CD4-positive, alpha-beta T cell (primary cell): ENCODE measurements at regions not wholly inside any gene's neighbourhood (a gene's known extent, or its start where the extent isn't known, plus 50 kb on each side); places are given as distances from the start of the nearest gene placed in this dataset.

Experiments
- ATAC-seq: fragments of 200-7000 bp; cut with Tn5 transposase; one replicate; pipeline ENCODE4 v1.10.0; 2022; ENCODE audit warnings: mild to moderate bottlenecking; ENCODE audit not compliant: poor library complexity
- CTCF ChIA-PET: fragments of 350-600 bp; sonication (Branson Sonifier 250); formaldehyde crosslinking; loops from one replicate; lab custom pipeline; 2021; ENCODE audit warnings: antibody characterized with exemption, inconsistent platforms; lab: Charles Lee
- POLR2A ChIA-PET: fragments of 350-600 bp; sonication (Branson Sonifier 250); formaldehyde crosslinking; loops from one replicate; lab custom pipeline; 2021; ENCODE audit warnings: antibody characterized with exemption, inconsistent platforms; lab: Charles Lee
- DNase-seq, 14 experiments: peaks; one replicate each; pipeline ENCODE4 v3.0.0-alpha.2; 2013 to 2020; ENCODE audit warnings: mixed read lengths in 2 of 14
- H3K27ac ChIP-seq, 2 donors: one replicate each; pipeline versions ENCODE4 v1.5.1 to v1.7.0; 2013; ENCODE audit warnings: low read length in 2 of 2, low read depth in 1 of 2, mild to moderate bottlenecking in 1 of 2
- H3K27me3 ChIP-seq, 2 experiments: 1 replicate in 1 of 2; 2 replicates in 1 of 2; pipeline versions ENCODE4 v1.6.1 to v1.7.0; 2013; ENCODE audit warnings: low read length in 2 of 2, control low read depth in 1 of 2, mild to moderate bottlenecking in 1 of 2, moderate library complexity in 1 of 2; ENCODE audit not compliant: insufficient read depth in 2 of 2, control insufficient read depth in 1 of 2
- H3K36me3 ChIP-seq: one replicate; pipeline ENCODE4 v1.6.1; 2013; ENCODE audit warnings: low read length, control low read depth; ENCODE audit not compliant: insufficient read depth
- H3K4me1 ChIP-seq: one replicate; pipeline ENCODE4 v1.6.1; 2013; ENCODE audit warnings: low read length, control low read depth; ENCODE audit not compliant: insufficient read depth
- H3K4me3 ChIP-seq: one replicate; pipeline ENCODE4 v1.5.1; 2013; ENCODE audit warnings: mild to moderate bottlenecking, low read length, moderate library complexity
- H3K9me3 ChIP-seq, 2 experiments: 1 replicate in 1 of 2; 2 replicates in 1 of 2; pipeline versions ENCODE4 v1.6.1 to v1.7.0; 2013; ENCODE audit warnings: low read length in 2 of 2, mild to moderate bottlenecking in 2 of 2, control low read depth in 1 of 2, moderate library complexity in 1 of 2; ENCODE audit not compliant: control insufficient read depth in 1 of 2, insufficient read depth in 1 of 2
- H3K27ac Mint-ChIP-seq: one replicate; pipeline ENCODE4 v1.8.0; 2020; ENCODE audit warnings: mixed read lengths
- H3K27me3 Mint-ChIP-seq: one replicate; pipeline ENCODE4 v1.8.0; 2021; ENCODE audit warnings: mixed read lengths
- H3K36me3 Mint-ChIP-seq: one replicate; pipeline ENCODE4 v1.8.0; 2021; ENCODE audit warnings: low read depth, mixed read lengths
- H3K4me1 Mint-ChIP-seq: one replicate; pipeline ENCODE4 v1.8.0; 2021; ENCODE audit warnings: low read depth, mixed read lengths
- H3K4me3 Mint-ChIP-seq: one replicate; pipeline ENCODE4 v1.8.0; 2020; ENCODE audit warnings: mild to moderate bottlenecking, mixed read lengths
- H3K9me3 Mint-ChIP-seq: one replicate; pipeline ENCODE4 v1.8.0; 2020; ENCODE audit warnings: mixed read lengths
- intact Hi-C, 2 experiments: fragments of 100-400 bp; cut with DNase I in 1 of 2; cut with micrococcal nuclease in 1 of 2; formaldehyde crosslinking; loops; one replicate each; pipeline versions ENCODE4 v1.15.1 to v1.9.0; 2023 to 2025; cut with DNase I, micrococcal nuclease
- TF ChIP-seq, protein P1 (sequence below): fragments of 200-600 bp; IDR thresholded peaks from one replicate; pipeline ENCODE4 v1.8.0; 2022; ENCODE audit warnings: antibody characterized with exemption, mild to moderate bottlenecking

DNA sequence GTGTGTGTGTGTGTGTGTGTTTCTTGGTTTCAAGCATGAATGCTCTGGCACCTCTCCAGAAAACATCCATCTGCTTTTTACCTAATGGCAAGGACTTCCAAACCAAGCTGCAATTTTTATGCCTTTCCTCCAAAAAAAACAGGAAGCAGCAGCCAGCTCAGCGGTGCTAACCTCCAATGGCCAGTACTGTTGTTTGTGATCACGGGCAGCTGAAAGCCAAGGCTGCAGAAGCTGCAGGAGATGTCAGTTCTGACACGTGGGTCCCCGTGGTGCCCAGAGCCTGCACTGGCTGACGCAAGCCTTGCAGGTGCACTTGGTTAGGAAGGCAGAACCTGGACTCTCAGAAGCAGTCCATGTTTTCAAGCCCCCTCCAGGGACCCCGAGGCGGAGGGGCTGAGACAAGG, 313.6 kb upstream of the DDX53 start:
- H3K27me3 Mint-ChIP-seq = no peaks in the 10 kb centered on the region
- intact Hi-C loops = no loop called here
- Histone ChIP-seq H3K9me3 (no peaks in the 10 kb centered on the region), H3K27me3 (no peaks in the 10 kb centered on the region), H3K4me3 (no peak overlapping the region), H3K36me3 (no peaks in the 10 kb centered on the region), H3K27ac (no peak overlapping the region), H3K4me1 (no peaks in the 10 kb centered on the region)
- POLR2A ChIA-PET = no interaction called here
- no peak overlapping the region for H3K27ac Mint-ChIP-seq
- no peak overlapping the region for H3K4me3 Mint-ChIP-seq
- CTCF ChIA-PET = no interaction called here
- DNase-seq = no peak
- H3K9me3 Mint-ChIP-seq = no peaks in the 10 kb centered on the region
- no peaks in the 10 kb centered on the region for H3K36me3 Mint-ChIP-seq
- TF ChIP-seq, protein P1, sequence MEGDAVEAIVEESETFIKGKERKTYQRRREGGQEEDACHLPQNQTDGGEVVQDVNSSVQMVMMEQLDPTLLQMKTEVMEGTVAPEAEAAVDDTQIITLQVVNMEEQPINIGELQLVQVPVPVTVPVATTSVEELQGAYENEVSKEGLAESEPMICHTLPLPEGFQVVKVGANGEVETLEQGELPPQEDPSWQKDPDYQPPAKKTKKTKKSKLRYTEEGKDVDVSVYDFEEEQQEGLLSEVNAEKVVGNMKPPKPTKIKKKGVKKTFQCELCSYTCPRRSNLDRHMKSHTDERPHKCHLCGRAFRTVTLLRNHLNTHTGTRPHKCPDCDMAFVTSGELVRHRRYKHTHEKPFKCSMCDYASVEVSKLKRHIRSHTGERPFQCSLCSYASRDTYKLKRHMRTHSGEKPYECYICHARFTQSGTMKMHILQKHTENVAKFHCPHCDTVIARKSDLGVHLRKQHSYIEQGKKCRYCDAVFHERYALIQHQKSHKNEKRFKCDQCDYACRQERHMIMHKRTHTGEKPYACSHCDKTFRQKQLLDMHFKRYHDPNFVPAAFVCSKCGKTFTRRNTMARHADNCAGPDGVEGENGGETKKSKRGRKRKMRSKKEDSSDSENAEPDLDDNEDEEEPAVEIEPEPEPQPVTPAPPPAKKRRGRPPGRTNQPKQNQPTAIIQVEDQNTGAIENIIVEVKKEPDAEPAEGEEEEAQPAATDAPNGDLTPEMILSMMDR = no peak
- no peak for ATAC-seq
- no peaks in the 10 kb centered on the region for H3K4me1 Mint-ChIP-seq

DNA sequence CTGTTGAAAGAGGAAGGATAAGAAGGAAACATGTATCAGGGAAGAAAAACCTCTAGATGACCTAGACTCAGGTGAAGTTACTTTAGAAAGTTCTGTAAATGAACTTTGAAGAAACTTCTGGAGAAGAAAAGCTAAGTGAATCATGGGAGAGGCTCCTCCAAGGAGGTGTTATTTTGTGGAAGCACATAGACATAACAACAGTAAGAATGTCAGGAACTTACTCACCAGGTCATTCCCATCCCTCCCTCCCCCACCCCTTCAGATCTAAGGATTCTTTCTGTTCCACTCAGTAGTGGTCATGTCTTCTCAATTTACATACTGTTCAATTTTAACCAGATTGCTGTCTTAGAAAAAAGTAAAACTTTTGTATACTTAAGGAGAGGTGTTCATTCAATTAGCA, 310.5 kb upstream of the DDX53 start:
- H3K4me3 ChIP-seq = no peak overlapping the region
- H3K36me3 ChIP-seq = no peaks in the 10 kb centered on the region
- TF ChIP-seq, protein P1 = no peak
- intact Hi-C loops = no loop called here
- Mint-ChIP-seq H3K9me3 (no peaks in the 10 kb centered on the region), H3K4me1 (no peaks in the 10 kb centered on the region), H3K4me3 (no peak overlapping the region), H3K27me3 (no peaks in the 10 kb centered on the region), H3K36me3 (no peaks in the 10 kb centered on the region), H3K27ac (no peak overlapping the region)
- ChIA-PET CTCF (no interaction called here), POLR2A (no interaction called here)
- no peaks in the 10 kb centered on the region for H3K27me3 ChIP-seq
- H3K4me1 ChIP-seq = no peaks in the 10 kb centered on the region
- no peak overlapping the region for H3K27ac ChIP-seq
- H3K9me3 ChIP-seq = no peaks in the 10 kb centered on the region
- DNase-seq (no peak), ATAC-seq (no peak)

DNA sequence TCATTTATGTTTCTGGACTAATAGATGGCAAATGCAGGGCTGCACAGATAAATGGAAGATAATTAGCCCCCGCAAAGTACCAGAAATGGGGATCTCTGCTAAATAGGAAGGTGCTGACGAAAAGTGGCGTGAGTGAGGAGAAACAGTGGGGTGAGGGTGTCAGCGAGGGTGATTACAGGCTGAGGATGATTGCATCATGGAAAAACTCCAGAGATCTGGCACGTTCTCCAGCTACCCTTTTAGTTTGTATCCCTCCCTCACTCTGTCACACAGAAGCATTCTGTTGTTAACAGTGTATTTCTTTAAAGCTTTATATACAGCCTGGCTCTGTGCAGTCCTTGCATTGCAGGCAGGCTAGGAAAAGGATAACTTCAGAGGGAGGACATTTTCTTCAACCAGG, 309.6 kb upstream of the DDX53 start:
- ChIA-PET CTCF (no interaction called here), POLR2A (no interaction called here)
- no peak overlapping the region for H3K27ac ChIP-seq
- H3K4me1 ChIP-seq = no peaks in the 10 kb centered on the region
- no peaks in the 10 kb centered on the region for H3K27me3 Mint-ChIP-seq
- no peaks in the 10 kb centered on the region for H3K4me1 Mint-ChIP-seq
- H3K27ac Mint-ChIP-seq = no peak overlapping the region
- H3K4me3 ChIP-seq = no peak overlapping the region
- no peaks in the 10 kb centered on the region for H3K9me3 Mint-ChIP-seq
- H3K36me3 Mint-ChIP-seq = no peaks in the 10 kb centered on the region
- no peaks in the 10 kb centered on the region for H3K27me3 ChIP-seq
- no peak for DNase-seq
- intact Hi-C loops = no loop called here
- H3K9me3 ChIP-seq = no peaks in the 10 kb centered on the region
- H3K36me3 ChIP-seq = no peaks in the 10 kb centered on the region
- no peak overlapping the region for H3K4me3 Mint-ChIP-seq
- TF ChIP-seq, protein P1 = no peak
- ATAC-seq = no peak
